MM.1S (cell line): ENCODE measurements at regions not wholly inside any gene's neighbourhood (a gene's known extent, or its start where the extent isn't known, plus 50 kb on each side); places are given as distances from the start of the nearest gene placed in this dataset.

ENCODE experiments used
- EZH2 ChIP-seq: fragments of 300-600 bp; sonication (generic); optimal IDR thresholded peaks from 2 replicates; pipeline ENCODE3; 2017; ENCODE audit warnings: low read depth, mild to moderate bottlenecking, antibody characterized with exemption, low read length, mixed read lengths
- TF ChIP-seq, protein P1 (sequence below): fragments of 300-600 bp; sonication (generic); IDR thresholded peaks from 2 replicates; pipeline ENCODE4 v1.5.1; 2016; ENCODE audit warnings: antibody characterized with exemption, low read length, mixed read lengths

GRCh38 chr7:81507221-81507620 is 262.6 kb downstream of the HGF start:
- TF ChIP-seq, protein P1, sequence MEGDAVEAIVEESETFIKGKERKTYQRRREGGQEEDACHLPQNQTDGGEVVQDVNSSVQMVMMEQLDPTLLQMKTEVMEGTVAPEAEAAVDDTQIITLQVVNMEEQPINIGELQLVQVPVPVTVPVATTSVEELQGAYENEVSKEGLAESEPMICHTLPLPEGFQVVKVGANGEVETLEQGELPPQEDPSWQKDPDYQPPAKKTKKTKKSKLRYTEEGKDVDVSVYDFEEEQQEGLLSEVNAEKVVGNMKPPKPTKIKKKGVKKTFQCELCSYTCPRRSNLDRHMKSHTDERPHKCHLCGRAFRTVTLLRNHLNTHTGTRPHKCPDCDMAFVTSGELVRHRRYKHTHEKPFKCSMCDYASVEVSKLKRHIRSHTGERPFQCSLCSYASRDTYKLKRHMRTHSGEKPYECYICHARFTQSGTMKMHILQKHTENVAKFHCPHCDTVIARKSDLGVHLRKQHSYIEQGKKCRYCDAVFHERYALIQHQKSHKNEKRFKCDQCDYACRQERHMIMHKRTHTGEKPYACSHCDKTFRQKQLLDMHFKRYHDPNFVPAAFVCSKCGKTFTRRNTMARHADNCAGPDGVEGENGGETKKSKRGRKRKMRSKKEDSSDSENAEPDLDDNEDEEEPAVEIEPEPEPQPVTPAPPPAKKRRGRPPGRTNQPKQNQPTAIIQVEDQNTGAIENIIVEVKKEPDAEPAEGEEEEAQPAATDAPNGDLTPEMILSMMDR, result no peak
- no peak for TF ChIP-seq EZH2
